GM12874 (cell line): ENCODE measurements at regions not wholly inside any gene's neighbourhood (a gene's known extent, or its start where the extent isn't known, plus 50 kb on each side); places are given as distances from the start of the nearest gene placed in this dataset.

Source experiments
- TF ChIP-seq, protein P1 (sequence below): IDR thresholded peaks from 2 replicates; pipeline ENCODE4 v1.5.1; 2011; ENCODE audit warnings: low read depth, mild to moderate bottlenecking, control low read depth, low read length, moderate library complexity; ENCODE audit not compliant: insufficient read depth

DNA sequence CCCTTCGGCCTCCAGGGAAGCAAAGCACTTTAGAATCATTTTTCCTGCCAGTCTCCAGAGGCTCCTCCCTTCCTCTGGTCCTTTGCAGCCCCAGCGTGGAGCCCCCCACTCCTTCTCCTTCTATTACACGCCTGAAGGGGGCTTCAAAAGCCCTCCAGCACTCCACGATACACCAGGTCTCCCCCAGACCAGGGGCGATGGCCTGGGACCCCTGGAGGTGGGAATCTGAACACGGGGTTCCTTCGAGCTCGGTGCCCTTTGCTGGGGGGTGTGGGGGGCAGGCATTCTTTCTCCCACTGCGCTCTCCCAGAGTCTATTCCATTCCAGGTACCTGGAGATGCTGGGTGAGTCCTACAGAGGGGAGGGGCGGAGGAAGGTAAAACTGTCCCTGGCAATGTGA is 97.6 kb downstream of the HMX1 start:
- TF ChIP-seq, protein P1, sequence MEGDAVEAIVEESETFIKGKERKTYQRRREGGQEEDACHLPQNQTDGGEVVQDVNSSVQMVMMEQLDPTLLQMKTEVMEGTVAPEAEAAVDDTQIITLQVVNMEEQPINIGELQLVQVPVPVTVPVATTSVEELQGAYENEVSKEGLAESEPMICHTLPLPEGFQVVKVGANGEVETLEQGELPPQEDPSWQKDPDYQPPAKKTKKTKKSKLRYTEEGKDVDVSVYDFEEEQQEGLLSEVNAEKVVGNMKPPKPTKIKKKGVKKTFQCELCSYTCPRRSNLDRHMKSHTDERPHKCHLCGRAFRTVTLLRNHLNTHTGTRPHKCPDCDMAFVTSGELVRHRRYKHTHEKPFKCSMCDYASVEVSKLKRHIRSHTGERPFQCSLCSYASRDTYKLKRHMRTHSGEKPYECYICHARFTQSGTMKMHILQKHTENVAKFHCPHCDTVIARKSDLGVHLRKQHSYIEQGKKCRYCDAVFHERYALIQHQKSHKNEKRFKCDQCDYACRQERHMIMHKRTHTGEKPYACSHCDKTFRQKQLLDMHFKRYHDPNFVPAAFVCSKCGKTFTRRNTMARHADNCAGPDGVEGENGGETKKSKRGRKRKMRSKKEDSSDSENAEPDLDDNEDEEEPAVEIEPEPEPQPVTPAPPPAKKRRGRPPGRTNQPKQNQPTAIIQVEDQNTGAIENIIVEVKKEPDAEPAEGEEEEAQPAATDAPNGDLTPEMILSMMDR = no peak

DNA sequence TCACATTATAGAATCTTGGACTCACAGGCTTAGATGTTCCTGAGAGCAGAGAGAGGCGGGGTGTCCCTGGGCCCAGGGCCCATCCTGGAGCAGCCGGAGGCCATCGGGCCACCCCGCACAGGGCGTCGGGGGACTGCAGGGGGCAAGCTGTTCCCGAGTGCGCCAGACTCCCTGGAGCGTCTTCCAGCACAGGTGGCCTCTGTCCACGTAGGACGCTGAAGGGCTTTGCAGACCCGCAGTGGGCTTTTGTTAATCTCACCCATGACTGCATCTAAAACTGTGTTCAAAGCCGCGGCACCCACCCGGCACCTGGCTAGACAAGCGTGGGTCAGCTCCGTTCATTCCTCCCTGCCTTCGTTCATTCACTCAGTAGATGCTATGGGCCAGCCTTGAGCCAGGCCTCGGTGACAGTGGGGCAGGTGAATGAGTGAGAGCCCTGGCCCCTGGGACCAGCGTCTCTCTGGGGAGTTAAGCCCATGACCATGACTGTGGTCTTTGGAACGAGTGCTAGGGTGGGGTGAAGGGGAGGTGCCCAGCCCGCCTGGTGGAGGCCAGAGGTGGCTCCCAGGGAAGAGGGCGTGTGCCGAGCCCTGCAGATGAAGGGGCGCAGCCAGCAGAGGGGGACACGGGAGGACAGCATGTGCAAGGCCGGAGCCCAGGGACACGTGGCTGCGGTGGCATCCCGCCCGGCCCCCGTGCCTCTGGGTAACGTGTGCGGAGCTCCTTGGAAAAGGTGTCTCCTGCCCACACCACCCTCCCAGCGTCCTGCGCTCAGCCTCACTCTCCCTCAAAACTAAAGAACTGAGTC is 98.3 kb downstream of the HMX1 start:
- TF ChIP-seq, protein P1 = no peak

DNA sequence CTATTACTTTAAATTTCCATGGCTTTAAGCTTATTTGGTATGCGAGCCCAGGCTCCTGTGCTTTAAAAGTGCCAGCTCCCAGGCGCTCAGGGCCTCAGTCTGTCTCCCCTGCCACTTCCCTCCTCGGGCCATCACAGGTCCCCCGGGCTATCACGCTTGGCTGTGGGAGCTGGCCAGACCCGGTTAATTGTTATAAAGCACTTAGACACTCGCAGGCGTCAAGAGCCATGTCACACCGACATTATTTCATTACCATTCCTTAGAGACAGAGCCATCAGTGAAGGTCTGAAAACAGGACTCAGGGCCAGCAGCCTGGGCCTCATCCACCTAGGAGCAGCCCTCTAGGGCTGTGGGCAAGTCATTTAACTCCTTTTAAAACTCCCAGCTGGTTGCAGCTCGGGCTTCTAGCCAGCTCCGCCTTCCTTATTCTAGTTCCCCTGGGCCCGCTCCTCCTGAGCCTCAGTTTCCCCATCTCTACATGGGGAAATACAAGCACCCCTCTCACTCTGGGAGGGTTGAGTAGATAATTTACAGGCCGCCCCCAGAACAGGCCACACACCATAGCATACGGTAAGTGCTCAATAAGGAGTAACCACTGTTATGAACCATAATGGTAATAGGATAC is 99.0 kb downstream of the HMX1 start:
- TF ChIP-seq, protein P1 = no peak

DNA sequence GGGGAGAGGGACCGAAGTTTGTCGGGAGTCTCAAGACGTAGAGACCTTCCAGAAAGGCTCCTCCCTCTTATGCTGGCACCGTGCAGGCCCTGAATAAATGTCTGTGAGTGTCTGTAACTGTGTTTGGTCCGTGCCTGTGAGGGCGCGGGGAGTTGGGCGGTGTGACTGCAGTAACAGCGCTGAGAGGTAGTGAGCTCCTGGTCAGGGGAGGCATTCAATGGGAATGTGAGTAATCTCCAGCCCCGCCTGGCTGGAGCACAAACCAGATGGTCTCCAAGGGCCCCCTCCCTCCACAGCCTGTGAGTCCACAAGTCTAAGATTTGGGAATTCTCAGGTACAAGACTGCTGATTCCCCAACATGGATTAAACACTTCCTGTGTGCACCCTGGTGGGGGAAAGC is 100.0 kb downstream of the HMX1 start:
- TF ChIP-seq, protein P1 = no peak

DNA sequence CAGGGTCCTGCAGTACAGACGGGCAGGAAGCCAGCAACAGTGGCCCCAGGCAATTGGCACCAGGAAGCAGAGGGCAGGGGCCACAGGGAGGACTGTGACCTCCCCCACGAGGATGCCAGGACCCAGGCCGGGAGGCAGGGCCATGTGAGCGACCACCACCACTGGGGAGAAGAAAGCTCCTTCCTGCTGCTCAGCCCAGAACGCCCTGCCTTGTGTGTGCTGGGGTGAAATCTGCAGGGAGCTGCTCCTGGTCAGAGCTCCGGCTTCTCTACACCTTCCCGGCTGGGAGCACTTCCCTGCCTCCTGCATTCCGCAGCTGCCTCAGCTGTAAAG is 100.4 kb downstream of the HMX1 start:
- TF ChIP-seq, protein P1 = no peak

DNA sequence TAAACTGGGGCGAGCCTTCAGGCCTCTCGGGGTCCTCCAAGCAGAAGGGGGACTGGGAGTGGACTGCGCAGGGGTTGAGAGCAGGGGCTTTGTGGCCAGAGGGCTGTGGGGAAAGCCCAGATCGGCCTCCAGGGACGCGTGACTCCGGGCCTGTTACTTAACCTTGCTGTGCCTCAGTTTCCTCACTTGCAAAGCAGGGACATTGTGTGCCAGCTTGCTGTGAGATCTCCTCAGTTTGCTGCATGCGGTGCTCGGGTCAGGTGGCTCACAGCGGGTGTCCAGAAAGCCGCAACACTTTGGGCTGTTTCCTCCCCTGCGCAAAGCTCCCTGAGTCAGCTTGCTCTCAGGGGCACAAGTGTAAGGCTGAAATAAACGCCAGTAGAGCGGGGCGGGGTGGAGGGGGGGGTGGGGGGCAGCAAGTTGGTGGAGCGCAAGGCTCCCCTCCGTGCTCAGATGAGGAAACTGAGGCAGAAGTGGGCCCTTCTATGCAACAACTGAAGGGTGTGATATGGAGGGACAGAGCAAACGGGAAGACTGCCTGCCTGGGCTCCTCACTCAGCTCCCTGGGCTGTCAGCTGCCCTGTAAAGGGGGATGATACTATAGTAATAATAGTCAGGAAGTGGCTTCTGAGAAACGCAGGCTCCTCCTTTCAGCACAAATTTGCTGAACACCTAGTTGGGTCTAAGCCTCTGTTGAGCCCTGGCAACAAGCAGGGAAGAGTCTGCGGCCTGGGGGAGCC is 101.0 kb downstream of the HMX1 start:
- TF ChIP-seq, protein P1 = no peak

DNA sequence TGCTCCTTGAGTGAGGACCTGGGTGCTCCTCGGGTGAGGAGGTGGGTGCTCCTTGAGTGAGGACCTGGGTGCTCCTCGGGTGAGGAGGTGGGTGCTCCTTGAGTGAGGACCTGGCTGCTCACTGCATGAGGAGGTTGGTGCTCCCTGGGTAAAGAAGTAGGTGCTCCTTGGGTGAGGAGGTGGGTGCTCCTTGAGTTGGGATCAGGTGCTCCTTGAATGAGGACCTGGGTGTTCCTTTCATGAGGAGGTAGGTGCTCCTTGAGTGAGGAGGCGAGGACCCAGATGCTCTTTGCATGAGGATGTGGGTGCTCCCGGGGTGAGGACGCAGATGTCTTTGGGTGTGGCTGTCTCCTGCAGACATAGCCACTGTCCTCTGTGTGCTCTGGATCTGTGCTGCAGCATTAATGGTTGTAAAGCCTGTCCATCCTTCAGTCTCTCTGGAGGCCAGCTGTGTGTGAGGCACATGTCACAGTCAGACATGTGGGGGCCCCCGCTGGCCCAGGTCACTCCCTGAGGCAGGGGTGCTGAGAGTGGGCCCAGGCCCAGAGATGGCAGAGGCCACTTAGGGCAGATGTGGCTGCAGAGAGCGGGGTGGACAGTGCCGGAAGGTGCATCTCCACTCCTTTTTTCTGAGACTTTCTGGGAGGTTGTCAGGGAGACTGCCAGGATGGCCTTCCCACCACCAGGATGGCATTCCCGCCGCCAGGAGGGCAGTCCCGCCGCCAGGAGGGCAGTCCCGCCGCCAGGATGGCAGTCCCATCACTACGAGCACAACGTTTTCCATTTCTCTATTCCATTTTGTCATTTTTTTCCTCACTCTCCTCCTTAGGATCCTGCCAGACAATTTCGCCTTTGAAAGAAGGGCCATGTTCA is 101.8 kb downstream of the HMX1 start:
- TF ChIP-seq, protein P1 = no peak
